ENCODE measurements at regions not wholly inside any gene's neighbourhood (a gene's known extent, or its start where the extent isn't known, plus 50 kb on each side); places are given as distances from the start of the nearest gene placed in this dataset.

DNA sequence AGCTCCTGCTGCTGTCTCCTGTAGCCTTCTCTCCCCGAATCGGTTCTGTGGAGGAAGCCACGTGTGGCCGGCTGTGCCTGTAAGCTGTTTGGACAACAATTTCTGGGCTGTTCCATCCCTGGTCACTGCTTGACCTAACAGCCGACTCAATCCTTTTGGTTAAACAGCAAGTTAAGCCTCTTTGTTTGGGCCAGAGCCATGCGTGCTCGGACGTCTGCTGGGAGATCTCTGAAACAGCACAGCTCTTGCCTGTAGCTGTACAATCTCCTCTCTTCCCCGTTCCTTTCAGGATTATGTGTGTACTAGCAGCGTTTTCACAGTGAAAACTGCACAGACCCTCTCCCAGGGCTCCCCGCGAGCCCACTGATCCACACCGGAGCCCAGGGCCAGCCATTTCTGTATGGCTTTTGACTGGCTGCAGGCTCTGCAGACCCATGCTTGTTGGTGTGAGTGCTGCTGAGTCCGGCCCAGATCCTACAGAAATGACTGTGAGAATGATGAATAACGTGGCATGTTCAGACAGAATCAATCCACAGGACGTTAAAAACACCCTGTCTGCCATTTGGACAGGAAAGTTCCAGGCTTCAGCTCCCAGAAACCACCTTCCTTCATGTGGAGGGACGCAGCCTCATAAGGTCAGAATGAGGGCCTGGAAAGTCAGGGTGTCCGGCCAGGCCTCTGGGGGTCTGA is 428.6 kb upstream of the ADARB2 start:
- no peak overlapping the region for H3K27ac ChIP-seq
- H3K9me3 ChIP-seq = no peaks in the 10 kb centered on the region
- no peaks in the 10 kb centered on the region for H3K27me3 ChIP-seq
- no peak for TF ChIP-seq POLR2A (IDR thresholded peaks at IDR 0.05)
- TF ChIP-seq, protein P1, sequence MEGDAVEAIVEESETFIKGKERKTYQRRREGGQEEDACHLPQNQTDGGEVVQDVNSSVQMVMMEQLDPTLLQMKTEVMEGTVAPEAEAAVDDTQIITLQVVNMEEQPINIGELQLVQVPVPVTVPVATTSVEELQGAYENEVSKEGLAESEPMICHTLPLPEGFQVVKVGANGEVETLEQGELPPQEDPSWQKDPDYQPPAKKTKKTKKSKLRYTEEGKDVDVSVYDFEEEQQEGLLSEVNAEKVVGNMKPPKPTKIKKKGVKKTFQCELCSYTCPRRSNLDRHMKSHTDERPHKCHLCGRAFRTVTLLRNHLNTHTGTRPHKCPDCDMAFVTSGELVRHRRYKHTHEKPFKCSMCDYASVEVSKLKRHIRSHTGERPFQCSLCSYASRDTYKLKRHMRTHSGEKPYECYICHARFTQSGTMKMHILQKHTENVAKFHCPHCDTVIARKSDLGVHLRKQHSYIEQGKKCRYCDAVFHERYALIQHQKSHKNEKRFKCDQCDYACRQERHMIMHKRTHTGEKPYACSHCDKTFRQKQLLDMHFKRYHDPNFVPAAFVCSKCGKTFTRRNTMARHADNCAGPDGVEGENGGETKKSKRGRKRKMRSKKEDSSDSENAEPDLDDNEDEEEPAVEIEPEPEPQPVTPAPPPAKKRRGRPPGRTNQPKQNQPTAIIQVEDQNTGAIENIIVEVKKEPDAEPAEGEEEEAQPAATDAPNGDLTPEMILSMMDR (IDR thresholded peaks at IDR 0.05) = no peak
- DNase-seq = no peak
- no peaks in the 10 kb centered on the region for H3K36me3 ChIP-seq
- no peaks in the 10 kb centered on the region for H3K4me1 ChIP-seq
- H3K4me3 ChIP-seq = no peak overlapping the region

DNA sequence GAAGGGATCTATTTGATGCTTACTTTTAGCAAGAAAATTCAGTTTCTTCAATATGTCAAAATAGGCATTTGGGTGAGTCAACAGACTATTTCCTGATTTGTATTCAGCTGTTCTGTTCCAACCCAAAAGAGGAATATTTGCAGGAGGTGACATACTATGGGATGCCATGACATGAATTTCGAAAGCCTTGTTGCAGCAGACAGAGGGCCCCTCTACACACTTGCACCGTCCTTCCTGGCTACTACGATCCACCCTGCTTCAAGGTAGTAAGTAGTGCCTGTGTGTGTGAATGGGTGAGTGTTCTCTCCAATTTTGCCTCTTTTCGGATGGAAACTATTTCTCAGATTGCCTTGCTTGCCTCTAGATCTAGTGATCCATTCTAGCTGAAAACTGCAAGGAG is 413.0 kb upstream of the ADARB2 start:
- Histone ChIP-seq H3K36me3 (no peaks in the 10 kb centered on the region), H3K27me3 (no peaks in the 10 kb centered on the region), H3K27ac (no peak overlapping the region), H3K9me3 (no peaks in the 10 kb centered on the region), H3K4me1 (no peaks in the 10 kb centered on the region), H3K4me3 (no peak overlapping the region)
- DNase-seq = no peak
- TF ChIP-seq, protein P1 (IDR thresholded peaks at IDR 0.05) = no peak
- no peak for TF ChIP-seq POLR2A (IDR thresholded peaks at IDR 0.05)

DNA sequence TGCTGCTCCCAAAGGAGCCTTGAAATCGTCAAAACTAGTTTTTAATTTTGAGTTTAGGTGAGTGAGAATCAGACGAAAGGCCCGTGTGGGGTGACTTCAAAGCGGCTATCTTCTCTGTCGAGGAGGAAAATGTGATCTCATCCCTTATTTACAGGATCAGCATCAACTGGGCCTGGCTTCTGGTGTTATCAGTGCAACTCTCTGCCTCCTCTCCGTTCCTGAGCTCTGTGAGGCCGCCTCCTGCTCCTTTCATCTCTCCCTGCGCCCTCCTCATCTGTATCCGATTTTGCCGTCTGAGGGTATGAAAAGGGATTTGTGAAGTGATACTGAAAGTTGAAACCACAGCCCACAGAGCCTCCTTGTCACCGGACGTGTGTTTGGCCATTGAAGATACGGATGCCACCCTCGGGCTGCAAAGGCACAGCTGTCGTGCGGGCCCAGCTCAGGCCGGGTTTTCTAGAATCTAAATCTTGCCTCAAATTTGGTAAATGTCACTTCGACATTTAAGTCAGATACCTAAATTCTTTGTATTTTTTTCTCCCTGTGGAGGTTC is 408.7 kb upstream of the ADARB2 start:
- no peaks in the 10 kb centered on the region for H3K36me3 ChIP-seq
- H3K27ac ChIP-seq = no peak overlapping the region
- H3K4me3 ChIP-seq = no peak overlapping the region
- no peaks in the 10 kb centered on the region for H3K27me3 ChIP-seq
- no peaks in the 10 kb centered on the region for H3K9me3 ChIP-seq
- no peak for DNase-seq
- TF ChIP-seq, protein P1 (IDR thresholded peaks at IDR 0.05) = no peak
- TF ChIP-seq POLR2A (IDR thresholded peaks at IDR 0.05) = no peak
- H3K4me1 ChIP-seq = no peaks in the 10 kb centered on the region

DNA sequence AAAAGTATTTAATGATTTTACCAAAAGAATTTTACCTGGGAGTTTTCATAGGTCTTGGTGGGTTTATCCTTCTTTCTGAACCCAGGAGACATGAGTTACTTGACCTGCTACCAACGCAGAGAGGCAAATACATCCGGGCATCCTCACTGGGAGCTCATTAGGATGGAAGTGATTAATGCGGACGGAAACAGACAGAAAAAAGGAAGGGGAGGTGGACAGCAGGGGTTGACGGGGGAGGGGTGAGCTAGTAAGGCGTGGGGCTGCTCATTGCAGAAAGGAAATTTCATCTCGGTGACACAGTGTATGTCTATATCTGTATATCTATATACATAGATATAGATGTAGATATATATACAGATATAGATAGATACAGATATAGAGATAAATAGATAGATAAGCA is 408.2 kb upstream of the ADARB2 start:
- H3K36me3 ChIP-seq = no peaks in the 10 kb centered on the region
- H3K4me1 ChIP-seq = no peaks in the 10 kb centered on the region
- no peaks in the 10 kb centered on the region for H3K27me3 ChIP-seq
- H3K27ac ChIP-seq = no peak overlapping the region
- TF ChIP-seq, protein P1 (IDR thresholded peaks at IDR 0.05) = no peak
- TF ChIP-seq POLR2A (IDR thresholded peaks at IDR 0.05) = no peak
- H3K4me3 ChIP-seq = no peak overlapping the region
- no peaks in the 10 kb centered on the region for H3K9me3 ChIP-seq
- DNase-seq = no peak

DNA sequence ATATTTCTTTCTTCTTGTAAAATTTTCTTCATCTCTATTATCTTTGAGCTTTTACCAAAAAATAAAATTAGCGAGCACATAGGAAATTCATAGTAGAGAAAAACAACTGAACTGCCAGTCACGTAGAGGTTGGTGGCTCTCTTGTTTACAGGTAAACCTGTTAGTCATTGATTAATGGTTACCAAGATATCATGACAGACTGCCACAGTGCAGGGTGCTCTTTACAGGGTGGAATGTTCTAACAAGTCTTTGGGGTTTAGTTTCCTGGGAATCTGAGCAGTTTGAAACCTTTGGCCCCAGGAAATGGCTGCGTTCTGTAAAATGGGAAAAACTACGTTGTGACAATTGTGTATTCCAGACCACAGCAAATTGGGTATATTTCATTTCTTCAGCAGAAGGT is 407.3 kb upstream of the ADARB2 start:
- H3K36me3 ChIP-seq = no peaks in the 10 kb centered on the region
- no peak overlapping the region for H3K27ac ChIP-seq
- no peak for DNase-seq
- no peaks in the 10 kb centered on the region for H3K4me1 ChIP-seq
- TF ChIP-seq, protein P1 (IDR thresholded peaks at IDR 0.05) = no peak
- no peak for TF ChIP-seq POLR2A (IDR thresholded peaks at IDR 0.05)
- H3K27me3 ChIP-seq = no peaks in the 10 kb centered on the region
- H3K4me3 ChIP-seq = no peak overlapping the region
- H3K9me3 ChIP-seq = no peaks in the 10 kb centered on the region
